Hepatocyte (in vitro differentiated cells): ENCODE measurements at regions not wholly inside any gene's neighbourhood (a gene's known extent, or its start where the extent isn't known, plus 50 kb on each side); places are given as distances from the start of the nearest gene placed in this dataset.

ENCODE experiments used
- DNase-seq: peaks from one replicate; pipeline ENCODE4 v3.0.0-alpha.2; 2016; ENCODE audit warnings: low spot score
- H2AFZ ChIP-seq: fragments of 200-600 bp; sonication (generic); 2 replicates; pipeline ENCODE4 v1.6.0; 2016; ENCODE audit warnings: antibody characterized with exemption, mild to moderate bottlenecking
- H3K27ac ChIP-seq: fragments of 200-600 bp; sonication (generic); 2 replicates; pipeline ENCODE4 v1.5.1; 2016; ENCODE audit warnings: mild to moderate bottlenecking
- H3K27me3 ChIP-seq: fragments of 200-600 bp; sonication (generic); 2 replicates; pipeline ENCODE4 v1.6.1; 2016
- H3K36me3 ChIP-seq: fragments of 200-600 bp; sonication (generic); replicated peaks from 2 replicates; pipeline ENCODE4 v1.5.1; 2016; ENCODE audit warnings: low read depth; ENCODE audit not compliant: insufficient read depth
- H3K4me1 ChIP-seq: fragments of 200-600 bp; sonication (generic); 2 replicates; pipeline ENCODE4 v1.5.1; 2016; ENCODE audit warnings: mild to moderate bottlenecking, moderate library complexity; ENCODE audit not compliant: insufficient read depth
- H3K4me2 ChIP-seq: fragments of 200-600 bp; sonication (generic); 2 replicates; pipeline ENCODE4 v1.6.0; 2016
- H3K4me3 ChIP-seq: fragments of 200-600 bp; sonication (generic); 2 replicates; pipeline ENCODE4 v1.5.1; 2016; ENCODE audit warnings: mild to moderate bottlenecking
- H3K79me2 ChIP-seq: fragments of 200-600 bp; sonication (generic); 2 replicates; pipeline ENCODE4 v1.6.0; 2017; ENCODE audit warnings: mild to moderate bottlenecking
- H3K9me2 ChIP-seq: fragments of 200-600 bp; sonication (generic); replicated peaks from 2 replicates; pipeline ENCODE4 v1.6.0; 2017; ENCODE audit warnings: mild to moderate bottlenecking; ENCODE audit not compliant: insufficient read depth
- H3K9me3 ChIP-seq: fragments of 200-600 bp; sonication (generic); 2 replicates; pipeline ENCODE4 v1.5.1; 2016; ENCODE audit warnings: low read depth, mild to moderate bottlenecking
- H4K20me1 ChIP-seq: fragments of 200-600 bp; sonication (generic); 2 replicates; pipeline ENCODE4 v1.6.0; 2016; ENCODE audit warnings: mild to moderate bottlenecking; ENCODE audit not compliant: insufficient read depth, poor library complexity, severe bottlenecking
- EZH2 ChIP-seq: fragments of 200-600 bp; sonication (generic); IDR thresholded peaks from 2 replicates; pipeline ENCODE4 v1.6.1; 2016; ENCODE audit warnings: antibody characterized with exemption, mild to moderate bottlenecking, borderline replicate concordance
- EZH2phosphoT487 ChIP-seq: fragments of 200-600 bp; sonication (generic); IDR thresholded peaks from one replicate; pipeline ENCODE4 v1.6.1; 2018; ENCODE audit warnings: antibody characterized with exemption, mild to moderate bottlenecking, low read depth, moderate library complexity; ENCODE audit not compliant: unreplicated experiment, severe bottlenecking
- WGBS: methylation state at CpG from one replicate; pipeline ENCODE4 v1.1.6; 2016; ENCODE audit warnings: low lambda C conversion rate; ENCODE audit errors: missing lambda C conversion rate; 5-methylcytosine and 5-hydroxymethylcytosine counted together
- TF ChIP-seq, protein P1 (sequence below): fragments of 200-600 bp; sonication (generic); IDR thresholded peaks from 2 replicates; pipeline ENCODE4 v1.5.1; 2016; ENCODE audit warnings: antibody characterized with exemption, mild to moderate bottlenecking; ENCODE audit not compliant: poor library complexity

DNA sequence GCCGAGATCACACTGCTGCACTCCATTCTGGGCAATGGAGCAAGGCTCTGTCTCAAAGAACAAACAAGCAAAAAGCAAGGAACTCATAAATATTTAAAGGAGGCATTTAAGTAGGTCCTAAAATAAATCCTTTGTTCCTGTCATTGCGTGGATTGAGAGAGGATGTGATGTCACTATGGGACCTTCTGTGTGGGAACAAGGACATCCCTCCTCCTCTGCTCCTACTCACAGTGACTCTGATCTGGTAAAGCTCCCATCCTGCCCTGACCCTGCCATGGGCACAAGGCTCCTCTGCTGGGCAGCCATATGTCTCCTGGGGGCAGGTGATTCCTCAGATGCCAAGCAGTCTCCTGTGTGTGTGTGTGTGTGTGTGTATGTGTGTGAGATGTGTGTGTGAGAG lies 74.1 kb upstream of the PRSS58 start:
- H2AFZ ChIP-seq, result no peak overlapping the region
- TF ChIP-seq, protein P1, sequence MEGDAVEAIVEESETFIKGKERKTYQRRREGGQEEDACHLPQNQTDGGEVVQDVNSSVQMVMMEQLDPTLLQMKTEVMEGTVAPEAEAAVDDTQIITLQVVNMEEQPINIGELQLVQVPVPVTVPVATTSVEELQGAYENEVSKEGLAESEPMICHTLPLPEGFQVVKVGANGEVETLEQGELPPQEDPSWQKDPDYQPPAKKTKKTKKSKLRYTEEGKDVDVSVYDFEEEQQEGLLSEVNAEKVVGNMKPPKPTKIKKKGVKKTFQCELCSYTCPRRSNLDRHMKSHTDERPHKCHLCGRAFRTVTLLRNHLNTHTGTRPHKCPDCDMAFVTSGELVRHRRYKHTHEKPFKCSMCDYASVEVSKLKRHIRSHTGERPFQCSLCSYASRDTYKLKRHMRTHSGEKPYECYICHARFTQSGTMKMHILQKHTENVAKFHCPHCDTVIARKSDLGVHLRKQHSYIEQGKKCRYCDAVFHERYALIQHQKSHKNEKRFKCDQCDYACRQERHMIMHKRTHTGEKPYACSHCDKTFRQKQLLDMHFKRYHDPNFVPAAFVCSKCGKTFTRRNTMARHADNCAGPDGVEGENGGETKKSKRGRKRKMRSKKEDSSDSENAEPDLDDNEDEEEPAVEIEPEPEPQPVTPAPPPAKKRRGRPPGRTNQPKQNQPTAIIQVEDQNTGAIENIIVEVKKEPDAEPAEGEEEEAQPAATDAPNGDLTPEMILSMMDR, result no peak
- TF ChIP-seq EZH2 (no peak), EZH2phosphoT487 (no peak)
- no peak overlapping the region for H3K4me2 ChIP-seq
- no peaks in the 10 kb centered on the region for H3K9me3 ChIP-seq
- no peak for DNase-seq
- no peak overlapping the region for H3K27ac ChIP-seq
- 87% methylated on average over 2 of the region's 2 CpGs for WGBS
- no peaks in the 10 kb centered on the region for H3K9me2 ChIP-seq
- peaks cover 14% of the 10 kb centered on the region for H3K27me3 ChIP-seq
- no peaks in the 10 kb centered on the region for H3K79me2 ChIP-seq
- H3K36me3 ChIP-seq, result no peaks in the 10 kb centered on the region
- H4K20me1 ChIP-seq, result no peaks in the 10 kb centered on the region
- H3K4me1 ChIP-seq, result no peaks in the 10 kb centered on the region
- no peak overlapping the region for H3K4me3 ChIP-seq

DNA sequence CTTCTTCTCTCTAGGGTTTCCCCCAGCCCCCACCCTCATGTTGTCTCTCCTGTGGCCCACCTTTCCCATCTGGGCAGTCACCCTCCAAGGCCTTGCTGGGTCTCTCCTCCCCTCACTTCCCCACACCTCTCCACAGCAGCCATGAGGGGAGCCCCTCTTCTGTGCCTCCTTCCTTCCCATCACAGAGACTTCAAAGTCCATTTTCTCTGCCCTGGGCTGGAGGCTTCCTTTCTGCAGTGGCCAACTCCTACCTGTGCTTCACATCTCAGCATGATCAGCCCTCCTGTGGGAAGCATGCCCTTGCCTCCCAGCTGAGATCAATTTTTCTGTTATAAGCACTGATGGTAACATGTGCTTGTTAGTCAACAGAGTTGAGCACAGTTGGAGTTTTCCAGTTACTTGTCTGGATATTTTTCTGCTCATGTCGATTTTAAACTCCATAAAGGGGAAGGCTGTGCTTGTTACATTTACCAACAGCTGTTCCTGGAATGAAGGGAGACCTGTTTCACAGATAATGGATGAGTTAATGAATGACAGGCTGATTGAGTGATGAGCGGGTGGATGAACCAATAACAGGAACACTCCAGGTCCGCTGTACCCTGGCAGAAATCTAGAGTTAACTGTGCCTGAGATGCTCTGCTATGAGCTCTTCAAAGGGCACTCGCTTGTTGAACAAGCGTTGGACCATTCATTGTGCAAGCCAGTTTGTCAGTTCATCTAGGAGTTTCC lies 71.4 kb upstream of the PRSS58 start:
- Histone ChIP-seq H3K4me3 (no peak overlapping the region), H4K20me1 (no peaks in the 10 kb centered on the region), H3K27ac (no peak overlapping the region), H3K9me2 (no peaks in the 10 kb centered on the region), H3K36me3 (no peaks in the 10 kb centered on the region), H3K4me2 (no peak overlapping the region), H3K9me3 (no peaks in the 10 kb centered on the region), H3K79me2 (no peaks in the 10 kb centered on the region), H3K4me1 (no peaks in the 10 kb centered on the region), H3K27me3 (peaks cover 14% of the 10 kb centered on the region), H2AFZ (no peak overlapping the region)
- TF ChIP-seq, protein P1, result no peak
- no peak for TF ChIP-seq EZH2phosphoT487
- no peak for TF ChIP-seq EZH2
- WGBS, result 66% methylated on average over 5 of the region's 5 CpGs
- DNase-seq, result no peak

DNA sequence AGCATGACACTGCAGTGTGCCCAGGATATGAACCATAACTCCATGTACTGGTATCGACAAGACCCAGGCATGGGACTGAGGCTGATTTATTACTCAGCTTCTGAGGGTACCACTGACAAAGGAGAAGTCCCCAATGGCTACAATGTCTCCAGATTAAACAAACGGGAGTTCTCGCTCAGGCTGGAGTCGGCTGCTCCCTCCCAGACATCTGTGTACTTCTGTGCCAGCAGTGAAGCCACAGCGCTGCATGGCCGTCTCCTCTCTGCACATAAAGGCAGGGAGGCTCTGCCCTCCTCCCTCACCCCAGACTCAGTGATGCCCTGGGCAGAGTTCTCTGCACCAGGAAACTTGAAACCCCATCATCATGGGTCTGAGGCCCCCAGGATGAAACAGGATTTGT lies 70.7 kb upstream of the PRSS58 start:
- WGBS, result 84% methylated on average over 6 of the region's 6 CpGs
- Histone ChIP-seq H3K27me3 (peaks cover 14% of the 10 kb centered on the region), H3K4me1 (no peaks in the 10 kb centered on the region), H2AFZ (no peak overlapping the region), H3K9me3 (no peaks in the 10 kb centered on the region), H3K36me3 (no peaks in the 10 kb centered on the region), H3K4me2 (no peak overlapping the region), H4K20me1 (no peaks in the 10 kb centered on the region), H3K27ac (no peak overlapping the region), H3K9me2 (no peaks in the 10 kb centered on the region), H3K4me3 (no peak overlapping the region), H3K79me2 (no peaks in the 10 kb centered on the region)
- DNase-seq, result no peak
- TF ChIP-seq, protein P1, result no peak
- TF ChIP-seq EZH2 (no peak), EZH2phosphoT487 (no peak)
